ENCODE measurements at regions not wholly inside any gene's neighbourhood (a gene's known extent, or its start where the extent isn't known, plus 50 kb on each side); places are given as distances from the start of the nearest gene placed in this dataset.

DNA sequence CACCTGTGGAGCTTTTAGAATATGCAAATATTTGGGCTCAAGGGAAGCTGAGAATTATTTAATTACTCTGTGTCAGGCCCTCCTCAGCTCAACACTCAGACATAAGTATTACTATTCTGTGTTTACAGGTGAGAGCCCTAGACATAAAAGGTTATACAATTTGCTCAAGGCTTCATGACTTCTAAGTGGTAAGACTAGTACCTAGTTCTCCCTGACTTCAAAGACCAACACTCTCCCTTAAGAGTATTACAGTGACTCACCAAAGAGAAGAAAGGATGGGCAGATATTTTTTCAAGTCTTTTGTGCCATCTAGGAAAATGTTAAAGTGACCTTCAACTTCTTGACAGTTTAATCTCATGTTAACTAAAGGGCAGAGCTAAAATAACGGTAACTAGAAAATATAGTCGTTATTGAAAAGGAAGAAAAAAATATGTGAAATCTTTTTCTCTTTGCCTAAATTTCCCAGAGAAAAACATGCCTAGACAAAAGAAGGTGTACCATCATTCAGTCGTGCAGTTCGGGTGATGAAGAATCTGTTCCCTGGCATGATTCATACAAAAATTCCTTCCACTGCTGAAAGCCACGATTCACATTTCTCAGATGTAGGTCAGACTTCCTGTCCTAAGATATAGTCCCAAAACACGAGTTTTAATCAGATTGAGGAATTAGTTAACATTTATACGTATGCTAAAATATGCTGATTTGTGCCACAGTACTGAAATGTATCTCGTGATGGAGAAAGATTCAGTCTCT lies 849.1 kb upstream of the API5 start:
- no peak for DNase-seq (ENCODE audit: low spot score)
- FAIRE-seq, result no peak

DNA sequence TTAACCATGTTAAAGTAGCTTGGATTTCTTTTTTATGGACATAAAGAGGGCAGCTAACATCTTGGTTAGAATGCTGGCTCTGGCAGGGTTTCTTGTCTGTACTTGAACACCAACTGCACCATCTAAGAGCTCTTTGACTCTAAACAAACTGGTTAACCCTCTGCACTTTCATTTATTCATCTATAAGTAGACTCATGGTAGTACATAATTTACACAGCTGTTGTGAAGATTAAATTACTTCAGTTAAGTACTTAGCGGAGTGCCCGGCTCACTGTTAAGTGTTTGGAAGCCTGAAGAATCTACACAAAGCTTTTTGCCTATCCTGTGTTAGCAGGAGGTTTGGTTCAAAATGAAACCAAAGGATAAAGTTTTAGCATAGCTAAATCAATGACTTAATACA lies 846.2 kb upstream of the API5 start:
- FAIRE-seq (no peak), DNase-seq (ENCODE audit: low spot score) (no peak)

DNA sequence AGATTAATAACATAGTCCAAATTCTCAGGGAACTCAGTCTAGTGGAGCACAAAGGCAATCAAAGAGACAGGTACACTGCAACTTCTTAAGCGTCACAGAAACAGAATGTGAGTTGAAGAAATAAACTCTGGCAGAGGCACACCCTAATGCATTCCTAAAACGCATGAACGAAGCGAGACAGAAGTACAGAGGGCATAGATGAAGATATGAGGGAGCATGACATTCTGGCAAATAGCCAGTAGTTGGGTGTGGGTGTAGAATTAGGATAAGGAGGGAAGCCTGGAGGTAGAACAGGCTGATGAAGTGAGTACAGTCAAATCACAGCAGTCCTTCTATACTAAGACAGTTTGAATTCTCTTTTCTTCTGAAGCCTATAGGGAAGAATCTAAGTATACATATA lies 838.7 kb upstream of the API5 start:
- FAIRE-seq (no peak), DNase-seq (ENCODE audit: low spot score) (no peak)

GRCh38 chr11:42482822-42483221 lies 829.0 kb upstream of the API5 start:
- FAIRE-seq (no peak), DNase-seq (ENCODE audit: low spot score) (no peak)

GRCh38 chr11:42490506-42490905 lies 821.3 kb upstream of the API5 start:
- no peak for FAIRE-seq
- DNase-seq (ENCODE audit: low spot score), result no peak

DNA sequence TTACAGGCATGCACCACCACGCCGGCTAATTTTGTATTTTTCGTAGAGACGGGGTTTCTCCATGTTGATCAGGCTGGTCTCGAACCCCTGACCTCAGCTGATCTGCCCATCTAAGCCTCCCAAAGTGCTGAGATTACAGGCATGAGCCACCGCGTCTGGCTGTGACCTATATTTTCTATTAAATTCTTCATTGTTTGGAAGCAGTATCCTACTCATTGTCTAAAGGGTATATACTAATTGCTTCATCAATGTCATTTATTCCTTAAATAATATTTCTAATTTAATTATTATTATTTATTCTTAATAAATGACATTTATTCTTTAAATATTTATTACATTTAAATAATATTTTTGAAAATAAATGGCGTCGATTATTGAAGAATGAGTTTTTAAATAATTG lies 817.3 kb upstream of the API5 start:
- FAIRE-seq, result no peak

GRCh38 chr11:42498971-42499370 lies 812.8 kb upstream of the API5 start:
- FAIRE-seq (no peak), DNase-seq (ENCODE audit: low spot score) (no peak)

More for the DNA sequence above, 817.3 kb upstream of the API5 start:
- DNase-seq (ENCODE audit: low spot score), result no peak

- FAIRE-seq (no peak), DNase-seq (ENCODE audit: low spot score) (no peak)
These were observed 809.6 kb upstream of the API5 start for GRCh38 chr11:42502151-42502550.

GRCh38 chr11:42521994-42522393 lies 789.8 kb upstream of the API5 start:
- FAIRE-seq, result no peak
- no peak for DNase-seq (ENCODE audit: low spot score)

DNA sequence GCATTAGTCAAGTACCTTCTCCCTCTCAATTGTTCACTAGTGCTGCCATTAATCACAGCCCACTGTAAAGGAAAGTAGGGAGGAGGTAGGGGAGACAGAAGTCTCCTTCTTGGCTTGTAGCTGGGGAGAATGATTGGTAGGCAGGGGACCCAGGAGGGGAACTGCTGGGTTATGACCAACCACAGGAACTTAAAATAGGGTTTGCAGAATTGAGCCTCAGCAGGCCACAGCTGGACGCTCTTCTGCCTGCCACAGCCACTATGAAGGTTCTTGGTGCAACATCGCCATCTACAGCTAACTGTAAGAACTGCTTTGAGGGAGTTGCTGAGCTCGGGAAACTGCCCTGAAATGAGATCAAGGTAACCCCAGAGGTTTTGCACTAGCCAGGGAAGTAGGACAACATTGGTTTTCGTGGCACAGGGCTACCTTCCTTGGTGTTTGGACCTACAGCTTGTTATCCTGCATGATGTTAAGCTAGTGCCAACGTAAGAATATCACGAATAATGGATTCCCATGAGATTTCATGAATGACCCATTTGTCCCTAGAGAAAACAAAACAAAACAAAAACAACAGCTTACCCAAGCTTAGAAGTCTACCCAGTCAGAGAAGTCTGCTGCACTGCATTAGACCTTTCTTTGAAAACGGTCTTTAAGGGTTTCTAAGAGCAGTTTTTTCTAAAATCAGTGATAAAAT lies 787.1 kb upstream of the API5 start:
- FAIRE-seq (no peak), DNase-seq (ENCODE audit: low spot score) (peak; percentile 14)

DNA sequence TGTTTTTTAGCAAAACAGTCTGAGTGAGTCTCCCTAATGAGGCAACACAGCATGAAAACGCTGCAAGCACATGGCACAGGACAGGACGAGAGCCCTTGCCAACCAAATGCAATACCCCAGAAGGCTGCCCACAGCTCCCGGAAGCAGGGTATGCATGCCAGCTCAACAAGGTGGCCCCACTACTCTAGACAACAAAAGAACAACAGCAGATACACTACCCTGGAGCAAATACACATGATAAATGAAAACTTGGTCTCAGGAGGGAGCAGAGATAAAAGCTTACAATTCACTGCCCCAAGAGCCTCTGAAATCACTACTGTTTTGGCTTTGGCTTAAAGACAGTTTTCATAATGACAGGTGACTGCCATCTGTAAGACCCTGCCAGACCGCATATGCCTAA lies 785.4 kb upstream of the API5 start:
- no peak for FAIRE-seq
- no peak for DNase-seq (ENCODE audit: low spot score)

GRCh38 chr11:42528471-42528870 lies 783.3 kb upstream of the API5 start:
- FAIRE-seq, result no peak
- no peak for DNase-seq (ENCODE audit: low spot score)

DNA sequence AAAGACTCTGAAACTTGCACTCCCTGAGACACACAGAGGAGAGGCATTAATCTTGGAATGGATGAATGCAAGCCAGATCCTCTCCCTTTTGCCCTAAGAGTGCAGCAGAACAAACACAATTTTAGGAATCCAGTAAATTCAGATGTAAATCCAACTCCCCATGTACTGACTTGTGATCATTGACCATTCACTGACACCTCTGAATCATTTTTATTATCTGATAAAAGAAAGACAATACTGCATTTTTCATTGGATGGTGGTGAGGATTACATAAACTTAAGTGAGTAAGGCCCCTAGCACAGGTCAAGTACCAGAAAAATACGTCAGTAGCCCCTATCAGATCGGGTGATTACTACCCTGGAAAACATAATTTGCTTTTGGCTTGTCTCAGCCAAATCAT lies 782.9 kb upstream of the API5 start:
- no peak for DNase-seq (ENCODE audit: low spot score)
- FAIRE-seq, result no peak

DNA sequence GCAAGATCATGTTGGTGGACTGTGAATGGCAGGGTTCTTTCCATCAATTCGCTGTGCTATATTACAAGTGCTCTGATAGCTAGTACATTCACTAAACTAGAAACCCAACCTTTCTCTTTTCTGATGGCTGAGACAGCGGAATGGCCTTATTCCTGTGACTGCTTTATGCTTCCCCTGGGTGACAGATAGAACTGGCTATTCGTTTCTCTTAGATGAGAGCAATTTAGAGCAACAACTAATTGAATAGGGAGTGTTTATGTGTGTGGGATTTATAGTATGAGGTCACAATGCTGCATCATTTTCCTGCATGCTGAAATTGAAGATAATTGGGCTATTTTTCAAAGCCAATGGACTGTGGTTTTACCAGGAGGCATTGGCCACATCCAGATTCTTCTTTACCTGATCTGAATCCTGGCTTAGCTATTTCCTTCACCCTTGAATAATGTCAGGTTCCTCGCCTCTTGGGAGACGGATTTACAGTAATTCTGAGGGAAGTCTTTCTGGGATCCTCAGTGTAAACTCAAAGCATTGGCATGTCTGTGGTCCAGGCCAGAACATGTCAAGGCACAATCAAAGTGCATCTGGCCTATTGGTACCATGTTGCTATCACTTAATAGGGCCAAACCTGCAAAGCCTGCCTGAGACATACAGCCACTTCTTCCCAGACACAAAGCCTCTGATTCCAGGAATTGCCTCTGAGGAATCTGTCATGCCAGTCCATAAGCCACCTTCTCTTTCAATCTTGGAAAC lies 775.0 kb upstream of the API5 start:
- DNase-seq (ENCODE audit: low spot score) (no peak), FAIRE-seq (no peak)

GRCh38 chr11:42542336-42542735 lies 769.5 kb upstream of the API5 start:
- FAIRE-seq (no peak), DNase-seq (ENCODE audit: low spot score) (no peak)

GRCh38 chr11:42543844-42544419 lies 767.9 kb upstream of the API5 start:
- FAIRE-seq, result no peak
- DNase-seq (ENCODE audit: low spot score), result no peak

DNA sequence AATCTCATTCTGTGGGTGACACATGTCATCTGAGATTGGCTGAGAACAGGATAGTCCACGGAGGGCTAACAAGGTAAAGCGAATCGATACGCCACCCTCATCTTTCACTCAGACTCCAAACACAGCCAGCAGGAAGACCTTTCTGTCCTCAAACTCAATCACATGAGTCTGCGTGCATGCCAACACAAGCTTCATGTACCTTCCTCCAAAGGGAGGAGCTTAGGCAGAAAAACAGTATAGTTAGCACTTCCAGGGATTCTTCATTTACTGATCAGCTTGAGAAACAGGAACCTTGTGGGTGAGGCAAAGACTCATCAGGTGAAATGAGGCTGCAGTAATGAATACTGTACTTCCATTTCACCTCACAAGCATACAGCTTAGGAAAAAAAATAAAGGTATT lies 767.1 kb upstream of the API5 start:
- DNase-seq (ENCODE audit: low spot score), result no peak

GRCh38 chr11:42545954-42546353 lies 765.8 kb upstream of the API5 start:
- FAIRE-seq, result no peak
- DNase-seq (ENCODE audit: low spot score), result no peak

More for the DNA sequence above, 767.1 kb upstream of the API5 start:
- FAIRE-seq, result no peak

DNA sequence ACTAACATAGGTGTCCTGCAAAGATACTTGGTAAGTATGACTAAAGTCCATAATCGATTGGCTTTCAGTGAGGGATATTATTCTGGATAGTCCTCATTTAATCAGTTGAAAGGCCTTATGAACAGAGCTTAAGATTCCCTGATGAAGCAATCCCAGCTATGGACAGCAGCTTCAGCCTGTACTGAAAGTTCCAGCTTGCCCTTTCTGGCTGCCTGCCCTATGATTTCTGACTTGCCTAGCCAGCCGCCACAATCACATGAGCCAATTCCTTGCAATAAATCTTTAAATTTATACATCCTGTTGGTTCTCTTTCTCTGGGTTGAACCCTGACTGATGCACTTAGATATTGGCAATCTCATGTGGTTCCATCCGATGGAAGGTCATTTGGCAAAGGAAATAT lies 759.0 kb upstream of the API5 start:
- FAIRE-seq, result no peak
- DNase-seq (ENCODE audit: low spot score), result no peak

- FAIRE-seq (no peak), DNase-seq (ENCODE audit: low spot score) (no peak)
These were observed 756.6 kb upstream of the API5 start for GRCh38 chr11:42555190-42555589.

GRCh38 chr11:42571131-42571877 lies 740.5 kb upstream of the API5 start:
- FAIRE-seq, result no peak
- no peak for DNase-seq (ENCODE audit: low spot score)
